Upper lobe of left lung (tissue), 6 donors: ENCODE measurements at regions not wholly inside any gene's neighbourhood (a gene's known extent, or its start where the extent isn't known, plus 50 kb on each side); places are given as distances from the start of the nearest gene placed in this dataset.

Experiments used
- ATAC-seq, 2 donors: fragments of 200-7000 bp; cut with Tn5 transposase; one replicate each; pipeline ENCODE4 v1.9.1; 2022; ENCODE audit warnings: mild to moderate bottlenecking in 2 of 2, moderate library complexity in 2 of 2; ENCODE audit not compliant: low FRiP score in 2 of 2
- DNase-seq, 2 donors: peaks; one replicate each; pipeline ENCODE4 v3.0.0-alpha.2; 2019 to 2020
- H3K27ac ChIP-seq, 4 donors: fragments of 200-600 bp; sonication (generic); one replicate each; pipeline ENCODE4 v1.5.1; 2016 to 2019
- H3K27me3 ChIP-seq, 4 donors: fragments of 200-600 bp; sonication (generic); one replicate each; pipeline ENCODE4 v1.5.1; 2017 to 2019
- H3K36me3 ChIP-seq, 4 donors: fragments of 200-600 bp; sonication (generic); one replicate each; pipeline ENCODE4 v1.5.1; 2016 to 2019
- H3K4me1 ChIP-seq, 4 donors: fragments of 200-600 bp; sonication (generic); one replicate each; pipeline ENCODE4 v1.5.1; 2018 to 2019
- H3K4me3 ChIP-seq, 4 donors: fragments of 200-600 bp; sonication (generic); one replicate each; pipeline ENCODE4 v1.5.1; 2017 to 2019; ENCODE audit warnings: mild to moderate bottlenecking in 2 of 4, moderate library complexity in 1 of 4
- H3K9me3 ChIP-seq, 4 donors: fragments of 200-600 bp; sonication (generic); one replicate each; pipeline ENCODE4 v1.5.1; 2018 to 2019
- CTCF ChIP-seq, 6 experiments: fragments of 450-650 bp in 4 of 6; fragments of 200-600 bp in 2 of 6; sonication (generic) in 2 of 6; IDR thresholded peaks; one replicate each; pipeline ENCODE4 v1.5.1; 2016 to 2019; ENCODE audit warnings: antibody characterized with exemption in 6 of 6
- EP300 ChIP-seq, 4 donors: sonication (generic); formaldehyde crosslinking; IDR thresholded peaks; one replicate each; pipeline ENCODE4 v1.5.1; 2017; ENCODE audit warnings: antibody characterized with exemption in 4 of 4, control low read depth in 2 of 4
- POLR2A ChIP-seq, 4 donors: fragments of 450-650 bp; IDR thresholded peaks; one replicate each; pipeline ENCODE4 v1.5.1; 2016 to 2017; ENCODE audit warnings: antibody characterized with exemption in 4 of 4, mild to moderate bottlenecking in 2 of 4
- POLR2AphosphoS5 ChIP-seq, 2 donors: sonication (generic); formaldehyde crosslinking; IDR thresholded peaks; one replicate each; pipeline ENCODE4 v1.5.1; 2017; ENCODE audit warnings: antibody characterized with exemption in 2 of 2
- WGBS, 2 donors: methylation state at CpG; one replicate each; pipeline ENCODE4 v1.1.5; 2017 to 2018; 5-methylcytosine and 5-hydroxymethylcytosine counted together
- donor health status: DM: no; HTN: no; CAD: no; lungs with moderate emphysema.
- donor health status: DM: no; HTN: yes; CAD: no; lungs with severe emphysema.

- Histone ChIP-seq H3K36me3 (no peaks in the 10 kb centered on the region), H3K27me3 (no peaks in the 10 kb centered on the region), H3K27ac (no peak overlapping the region), H3K4me1 (no peaks in the 10 kb centered on the region), H3K4me3 (no peak overlapping the region), H3K9me3 (no peaks in the 10 kb centered on the region)
- DNase-seq = no peak
- ATAC-seq = no peak
- TF ChIP-seq POLR2A (IDR thresholded peaks at IDR 0.05) (no peak), POLR2AphosphoS5 (IDR thresholded peaks at IDR 0.05) (no peak), EP300 (IDR thresholded peaks at IDR 0.05) (no peak), CTCF (IDR thresholded peaks at IDR 0.05) (no peak)
These were observed 61.2 kb upstream of the RNF217 start for GRCh38 chr6:124901084-124901483.

- no peak for DNase-seq
- Histone ChIP-seq H3K27ac (no peak overlapping the region), H3K9me3 (no peaks in the 10 kb centered on the region), H3K4me1 (no peaks in the 10 kb centered on the region), H3K27me3 (no peaks in the 10 kb centered on the region), H3K4me3 (no peak overlapping the region), H3K36me3 (no peaks in the 10 kb centered on the region)
- ATAC-seq = no peak
- TF ChIP-seq POLR2A (IDR thresholded peaks at IDR 0.05) = no peak
- TF ChIP-seq POLR2AphosphoS5 (IDR thresholded peaks at IDR 0.05) = no peak
These were observed 58.4 kb upstream of the RNF217 start for GRCh38 chr6:124903797-124904196.

GRCh38 chr6:124907596-124907995 lies 54.6 kb upstream of the RNF217 start:
- H3K4me3 ChIP-seq = no peak overlapping the region
- no peaks in the 10 kb centered on the region for H3K27me3 ChIP-seq
- H3K36me3 ChIP-seq = no peaks in the 10 kb centered on the region
- H3K9me3 ChIP-seq = no peaks in the 10 kb centered on the region
- no peak overlapping the region for H3K27ac ChIP-seq
- no peaks in the 10 kb centered on the region for H3K4me1 ChIP-seq
- ATAC-seq (no peak), DNase-seq (no peak)
- 88% methylated on average over 1 of the region's 1 CpG for WGBS, 2 donors
- TF ChIP-seq POLR2AphosphoS5 (IDR thresholded peaks at IDR 0.05) = no peak
- no peak for TF ChIP-seq CTCF (IDR thresholded peaks at IDR 0.05)
- TF ChIP-seq POLR2A (IDR thresholded peaks at IDR 0.05) = no peak
